IMR-90 (cell line): ENCODE measurements at regions not wholly inside any gene's neighbourhood (a gene's known extent, or its start where the extent isn't known, plus 50 kb on each side); places are given as distances from the start of the nearest gene placed in this dataset.

ENCODE experiments used
- ATAC-seq: fragments of 200-7000 bp; cut with Tn5 transposase; 2 replicates; pipeline ENCODE4 v1.9.1; 2020; ENCODE audit warnings: low read depth, mild to moderate bottlenecking, moderate library complexity
- BruUV-seq: library from RNA; stranded (reverse); fragments of 400-500 nt; replicated peaks from 2 replicates; lab custom pipeline; 2021; lab: Mats Ljungman, UMichigan
- CTCF ChIA-PET: fragments of 300-600 bp; formaldehyde crosslinking; extraction: SDS; loops from one replicate; lab custom pipeline; 2021; ENCODE audit warnings: antibody characterized with exemption; lab: Yijun Ruan, JAX
- POLR2A ChIA-PET: fragments of 300-600 bp; sonication (Branson Sonifier 250); formaldehyde crosslinking; loops from one replicate; lab custom pipeline; 2022; ENCODE audit warnings: antibody characterized with exemption; ENCODE audit not compliant: unreplicated experiment; lab: Charles Lee
- DNase-seq: peaks from one replicate; pipeline ENCODE4 v3.0.0; 2013
- H2AFZ ChIP-seq: replicated peaks from 2 replicates; pipeline ENCODE3; 2013; ENCODE audit warnings: low read length, mild to moderate bottlenecking; ENCODE audit not compliant: poor library complexity
- H2AK5ac ChIP-seq: 2 replicates; pipeline ENCODE4 v1.6.1; 2013; ENCODE audit warnings: low read depth, low read length, inconsistent platforms
- H2AK9ac ChIP-seq: replicated peaks from 2 replicates; pipeline ENCODE3; 2013; ENCODE audit warnings: mild to moderate bottlenecking, low read depth, low read length, moderate library complexity; ENCODE audit not compliant: poor library complexity
- H2BK120ac ChIP-seq: 2 replicates; pipeline ENCODE4 v1.6.1; 2013; ENCODE audit warnings: low read depth, low read length, inconsistent platforms
- H2BK15ac ChIP-seq: 3 replicates; pipeline ENCODE4 v1.6.1; 2013; ENCODE audit warnings: low read depth, low read length, inconsistent platforms
- H2BK20ac ChIP-seq: 2 replicates; pipeline ENCODE4 v1.6.1; 2013; ENCODE audit warnings: low read depth, mild to moderate bottlenecking, inconsistent platforms, low read length, moderate library complexity
- H2BK5ac ChIP-seq: 2 replicates; pipeline ENCODE4 v1.6.1; 2013; ENCODE audit warnings: mild to moderate bottlenecking, low read depth, low read length, inconsistent platforms; ENCODE audit not compliant: poor library complexity, severe bottlenecking
- H3K14ac ChIP-seq: replicated peaks from 2 replicates; pipeline ENCODE4 v1.6.1; 2013; ENCODE audit warnings: low read depth, low read length, inconsistent platforms
- H3K18ac ChIP-seq: 2 replicates; pipeline ENCODE4 v1.6.1; 2013; ENCODE audit warnings: low read depth, low read length, control low read depth
- H3K23ac ChIP-seq: 2 replicates; pipeline ENCODE4 v1.6.1; 2013; ENCODE audit warnings: low read depth, low read length, inconsistent platforms
- H3K27ac ChIP-seq: 2 replicates; pipeline ENCODE4 v1.5.1; 2013; ENCODE audit warnings: mild to moderate bottlenecking, control low read depth, low read length; ENCODE audit not compliant: insufficient read depth
- H3K27me3 ChIP-seq: 2 replicates; pipeline ENCODE4 v1.6.1; 2013; ENCODE audit warnings: low read length; ENCODE audit not compliant: control insufficient read depth, insufficient read depth
- H3K36me3 ChIP-seq: 2 replicates; pipeline ENCODE4 v1.6.1; 2013; ENCODE audit warnings: low read length, mixed read lengths; ENCODE audit not compliant: control insufficient read depth, insufficient read depth
- H3K4ac ChIP-seq: 2 replicates; pipeline ENCODE4 v1.6.1; 2013; ENCODE audit warnings: low read depth, low read length, inconsistent platforms
- H3K4me1 ChIP-seq: 2 replicates; pipeline ENCODE4 v1.6.1; 2013; ENCODE audit warnings: low read length, mixed read lengths; ENCODE audit not compliant: control insufficient read depth, insufficient read depth
- H3K4me2 ChIP-seq: 2 replicates; pipeline ENCODE4 v1.6.1; 2013; ENCODE audit warnings: low read depth, mild to moderate bottlenecking, control low read depth, low read length, moderate library complexity
- H3K4me3 ChIP-seq: 2 replicates; pipeline ENCODE4 v1.5.1; 2013; ENCODE audit warnings: low read depth, mild to moderate bottlenecking, control low read depth, low read length, moderate library complexity; ENCODE audit not compliant: insufficient read depth
- H3K56ac ChIP-seq: 2 replicates; pipeline ENCODE4 v1.6.1; 2013; ENCODE audit warnings: low read length, inconsistent platforms; ENCODE audit not compliant: insufficient read depth; ENCODE audit errors: extremely low read depth
- H3K79me1 ChIP-seq, 2 experiments: 2 replicates each; pipeline ENCODE4 v1.6.1; 2013; ENCODE audit warnings: low read length in 2 of 2, inconsistent platforms in 1 of 2, low read depth in 1 of 2
- H3K9ac ChIP-seq: 2 replicates; pipeline ENCODE4 v1.6.1; 2013; ENCODE audit warnings: low read depth, low read length, control low read depth
- H3K9me1 ChIP-seq: 2 replicates; pipeline ENCODE4 v1.6.1; 2013; ENCODE audit warnings: low read length, inconsistent platforms; ENCODE audit not compliant: insufficient read depth
- H3K9me3 ChIP-seq: 2 replicates; pipeline ENCODE4 v1.6.1; 2013; ENCODE audit warnings: low read length; ENCODE audit not compliant: control insufficient read depth, insufficient read depth
- H4K20me1 ChIP-seq: 2 replicates; pipeline ENCODE4 v1.6.1; 2013; ENCODE audit warnings: low read length, inconsistent platforms; ENCODE audit not compliant: insufficient read depth
- H4K5ac ChIP-seq: 2 replicates; pipeline ENCODE4 v1.6.1; 2013; ENCODE audit warnings: mild to moderate bottlenecking, low read depth, low read length, control low read depth
- H4K8ac ChIP-seq, 2 experiments: 2 replicates each; pipeline ENCODE4 v1.6.1; 2013; ENCODE audit warnings: low read depth in 2 of 2, low read length in 2 of 2, control low read depth in 1 of 2, inconsistent platforms in 1 of 2
- H4K91ac ChIP-seq: 2 replicates; pipeline ENCODE4 v1.6.1; 2013; ENCODE audit warnings: low read depth, low read length, inconsistent platforms; ENCODE audit not compliant: insufficient read depth
- BHLHE40 ChIP-seq: fragments of 150-350 bp; IDR thresholded peaks from 2 replicates; pipeline ENCODE4 v1.6.1; 2016; ENCODE audit warnings: mild to moderate bottlenecking, low read depth, low read length
- CEBPB ChIP-seq: IDR thresholded peaks from 2 replicates; pipeline ENCODE4 v1.6.1; 2012; ENCODE audit warnings: low read depth, low read length, improper control_type of control experiment
- CHD1 ChIP-seq: IDR thresholded peaks from 2 replicates; pipeline ENCODE4 v1.6.1; 2012; ENCODE audit warnings: low read depth, low read length, improper control_type of control experiment
- CTCF ChIP-seq: conservative IDR thresholded peaks from 2 replicates; pipeline ENCODE4 v1.5.1; 2012; ENCODE audit warnings: mild to moderate bottlenecking, low read depth, low read length, improper control_type of control experiment
- ELK1 ChIP-seq: fragments of 150-350 bp; IDR thresholded peaks from 2 replicates; pipeline ENCODE4 v1.6.1; 2016; ENCODE audit warnings: low read depth, mild to moderate bottlenecking, low read length, moderate library complexity, borderline replicate concordance
- FOS ChIP-seq: fragments of 150-350 bp; IDR thresholded peaks from 2 replicates; pipeline ENCODE4 v1.6.1; 2016; ENCODE audit warnings: low read depth, low read length
- MAFK ChIP-seq: IDR thresholded peaks from 2 replicates; pipeline ENCODE4 v1.6.1; 2012; ENCODE audit warnings: low read depth, low read length, improper control_type of control experiment
- MAZ ChIP-seq: IDR thresholded peaks from 2 replicates; pipeline ENCODE4 v1.6.1; 2012; ENCODE audit warnings: low read depth, mild to moderate bottlenecking, low read length, improper control_type of control experiment, moderate library complexity, borderline replicate concordance
- MXI1 ChIP-seq: IDR thresholded peaks from 2 replicates; pipeline ENCODE4 v1.6.1; 2012; ENCODE audit warnings: low read depth, mild to moderate bottlenecking, low read length, moderate library complexity, borderline replicate concordance
- NFE2L2 ChIP-seq: fragments of 150-350 bp; IDR thresholded peaks from 2 replicates; pipeline ENCODE4 v1.6.1; 2016; ENCODE audit warnings: low read depth, mild to moderate bottlenecking, low read length
- POLR2A ChIP-seq: IDR thresholded peaks from 2 replicates; pipeline ENCODE4 v1.6.1; 2012; ENCODE audit warnings: mild to moderate bottlenecking, low read depth, low read length
- RAD21 ChIP-seq: IDR thresholded peaks from 2 replicates; pipeline ENCODE4 v1.6.1; 2012; ENCODE audit warnings: low read length, improper control_type of control experiment
- RCOR1 ChIP-seq: IDR thresholded peaks from 2 replicates; pipeline ENCODE4 v1.6.1; 2012; ENCODE audit warnings: mild to moderate bottlenecking, low read length, improper control_type of control experiment; ENCODE audit not compliant: insufficient replicate concordance
- RFX5 ChIP-seq: IDR thresholded peaks from 2 replicates; pipeline ENCODE4 v1.8.0; 2012; ENCODE audit warnings: low read depth, mild to moderate bottlenecking, low read length, moderate library complexity
- SMC3 ChIP-seq: fragments of 150-350 bp; IDR thresholded peaks from 2 replicates; pipeline ENCODE4 v1.6.1; 2016; ENCODE audit warnings: low read depth, mild to moderate bottlenecking, antibody characterized with exemption, low read length, moderate library complexity
- USF2 ChIP-seq: fragments of 150-350 bp; IDR thresholded peaks from 2 replicates; pipeline ENCODE4 v1.6.1; 2017; ENCODE audit warnings: mild to moderate bottlenecking, antibody characterized with exemption, low read length, low read depth
- dilution Hi-C: fragments of 300-500 bp; cut with HindIII; formaldehyde crosslinking; loops from one replicate; pipeline ENCODE4 v1.14.3; 2018; ENCODE audit warnings: low sequenced_read_pairs; ENCODE audit not compliant: unreplicated experiment
- in situ Hi-C: fragments of 300-500 bp; cut with MboI; formaldehyde crosslinking; loops from 3 replicates; pipeline ENCODE4 v1.14.3; 2019; ENCODE audit warnings: low sequenced_read_pairs, inconsistent platforms, mixed read lengths
- intact Hi-C: fragments of 100-400 bp; cut with micrococcal nuclease; formaldehyde crosslinking; loops from 2 replicates; pipeline ENCODE4 v1.10.0; 2022

GRCh38 chr2:157986761-157987160, 110.6 kb upstream of the ACVR1 start:
- Histone ChIP-seq H2AK5ac (no peak overlapping the region), H2AK9ac (no peak overlapping the region), H4K8ac (no peak overlapping the region), H3K9me1 (no peaks in the 10 kb centered on the region), H3K9ac (no peak overlapping the region), H3K4me2 (no peak overlapping the region), H3K4ac (no peak overlapping the region), H3K79me1 (no peaks in the 10 kb centered on the region), H3K27me3 (no peaks in the 10 kb centered on the region), H2BK15ac (no peak overlapping the region), H2BK20ac (no peak overlapping the region), H3K14ac (no peak overlapping the region), H2AFZ (no peak overlapping the region), H3K18ac (no peak overlapping the region), H4K20me1 (no peaks in the 10 kb centered on the region), H2BK5ac (no peak overlapping the region), H3K4me1 (no peaks in the 10 kb centered on the region), H3K9me3 (no peaks in the 10 kb centered on the region), H4K5ac (no peak overlapping the region), H3K36me3 (no peaks in the 10 kb centered on the region), H2BK120ac (no peak overlapping the region), H3K4me3 (no peak overlapping the region), H3K23ac (no peak overlapping the region), H3K56ac (no peak overlapping the region), H3K27ac (no peak overlapping the region), H4K91ac (no peak overlapping the region)
- TF ChIP-seq NFE2L2 (no peak), RAD21 (no peak), FOS (no peak), RCOR1 (no peak), CEBPB (no peak), CHD1 (no peak), ELK1 (no peak), MAFK (no peak), USF2 (no peak), BHLHE40 (no peak), CTCF (no peak), RFX5 (no peak), MXI1 (no peak), MAZ (no peak), POLR2A (no peak), SMC3 (no peak)
- CTCF ChIA-PET = no interaction called here
- dilution Hi-C loops = no loop called here
- DNase-seq = no peak
- BruUV-seq = no TSS peak
- ATAC-seq = no peak
- in situ Hi-C loops = no loop called here
- POLR2A ChIA-PET = no interaction called here
- intact Hi-C loops = no loop called here
